ENCODE measurements at regions not wholly inside any gene's neighbourhood (a gene's known extent, or its start where the extent isn't known, plus 50 kb on each side); places are given as distances from the start of the nearest gene placed in this dataset.

DNA sequence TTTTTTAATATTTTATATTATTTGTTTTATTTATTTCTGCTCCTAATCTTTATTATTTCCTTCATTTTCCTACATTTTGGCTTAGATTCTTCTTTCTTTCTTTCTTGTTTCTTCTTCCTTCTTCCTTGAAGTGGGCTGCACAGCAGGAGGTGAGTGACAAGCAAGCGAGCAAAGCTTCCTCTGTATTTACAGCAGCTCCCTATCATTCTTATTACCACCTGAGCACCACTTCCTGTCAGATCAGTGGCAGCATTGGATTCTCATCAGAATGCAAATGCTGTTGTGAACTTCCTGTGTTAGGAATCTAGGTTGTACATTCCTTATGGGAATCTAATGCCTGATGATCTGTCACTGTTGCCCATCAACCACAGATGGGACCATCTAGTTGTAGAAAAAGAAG lies 784.9 kb upstream of the LUZP2 start:
- no peak for DNase-seq (ENCODE audit: extremely low spot score in 2 of 2)
- no peaks in the 10 kb centered on the region for H3K4me1 ChIP-seq
- H3K9me3 ChIP-seq: no peaks in the 10 kb centered on the region
- no peak for TF ChIP-seq POLR2AphosphoS5 (IDR thresholded peaks at IDR 0.05; ENCODE audit: insufficient read depth in 1 of 2, low read depth in 1 of 2)
- TF ChIP-seq CTCF (IDR thresholded peaks at IDR 0.05): no peak
- TF ChIP-seq POLR2A (IDR thresholded peaks at IDR 0.05): no peak
- H3K27me3 ChIP-seq: no peaks in the 10 kb centered on the region
- H3K36me3 ChIP-seq: no peaks in the 10 kb centered on the region
- H3K4me3 ChIP-seq: no peak overlapping the region
- intact Hi-C loops (cut with DNase I): no loop called here
- H3K27ac ChIP-seq: no peak overlapping the region

GRCh38 chr11:23719016-23719415 lies 777.8 kb upstream of the LUZP2 start:
- H3K4me1 ChIP-seq: no peaks in the 10 kb centered on the region
- TF ChIP-seq POLR2AphosphoS5 (IDR thresholded peaks at IDR 0.05; ENCODE audit: insufficient read depth in 1 of 2, low read depth in 1 of 2) (no peak), CTCF (IDR thresholded peaks at IDR 0.05) (no peak), POLR2A (IDR thresholded peaks at IDR 0.05) (no peak)
- H3K9me3 ChIP-seq: no peaks in the 10 kb centered on the region
- intact Hi-C loops (cut with DNase I): no loop called here
- no peaks in the 10 kb centered on the region for H3K36me3 ChIP-seq
- no peak overlapping the region for H3K4me3 ChIP-seq
- no peak for DNase-seq (ENCODE audit: extremely low spot score in 2 of 2)
- no peaks in the 10 kb centered on the region for H3K27me3 ChIP-seq
- no peak overlapping the region for H3K27ac ChIP-seq

- H3K27ac ChIP-seq: no peak overlapping the region
- intact Hi-C loops (cut with DNase I): no loop called here
- no peaks in the 10 kb centered on the region for H3K9me3 ChIP-seq
- no peak for DNase-seq (ENCODE audit: extremely low spot score in 2 of 2)
- no peaks in the 10 kb centered on the region for H3K27me3 ChIP-seq
- TF ChIP-seq CTCF (IDR thresholded peaks at IDR 0.05): no peak
- no peak for TF ChIP-seq POLR2AphosphoS5 (IDR thresholded peaks at IDR 0.05; ENCODE audit: insufficient read depth in 1 of 2, low read depth in 1 of 2)
- no peak for TF ChIP-seq POLR2A (IDR thresholded peaks at IDR 0.05)
- H3K36me3 ChIP-seq: no peaks in the 10 kb centered on the region
- no peaks in the 10 kb centered on the region for H3K4me1 ChIP-seq
- H3K4me3 ChIP-seq: no peak overlapping the region
Measured at GRCh38 chr11:23723861-23724260, 773.0 kb upstream of the LUZP2 start.

DNA sequence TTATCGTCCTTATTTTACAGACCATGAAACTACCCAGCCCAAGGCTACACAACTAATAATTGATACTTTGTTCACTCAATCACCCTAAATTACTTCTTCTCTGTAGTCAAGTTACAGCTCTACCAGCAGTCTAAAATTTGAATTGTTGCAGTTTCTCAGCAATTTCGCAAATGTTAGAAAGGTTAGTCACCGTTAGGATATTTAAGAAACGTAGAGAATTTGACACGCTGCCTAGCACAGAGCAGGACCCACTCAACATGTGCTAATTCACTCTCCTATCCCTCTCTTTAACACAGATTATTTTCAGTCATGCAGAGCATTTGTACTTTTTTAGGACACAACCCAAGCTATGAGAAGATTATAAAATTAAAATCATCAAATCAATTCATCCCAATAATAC lies 771.1 kb upstream of the LUZP2 start:
- no peak for TF ChIP-seq POLR2AphosphoS5 (IDR thresholded peaks at IDR 0.05; ENCODE audit: insufficient read depth in 1 of 2, low read depth in 1 of 2)
- TF ChIP-seq POLR2A (IDR thresholded peaks at IDR 0.05): no peak
- TF ChIP-seq CTCF (IDR thresholded peaks at IDR 0.05): no peak
- H3K27me3 ChIP-seq: no peaks in the 10 kb centered on the region
- no peak overlapping the region for H3K27ac ChIP-seq
- H3K9me3 ChIP-seq: no peaks in the 10 kb centered on the region
- H3K36me3 ChIP-seq: no peaks in the 10 kb centered on the region
- DNase-seq (ENCODE audit: extremely low spot score in 2 of 2): no peak
- no peaks in the 10 kb centered on the region for H3K4me1 ChIP-seq
- no peak overlapping the region for H3K4me3 ChIP-seq
- intact Hi-C loops (cut with DNase I): no loop called here

GRCh38 chr11:23727387-23727786 lies 769.5 kb upstream of the LUZP2 start:
- Histone ChIP-seq H3K27ac (no peak overlapping the region), H3K27me3 (no peaks in the 10 kb centered on the region), H3K36me3 (no peaks in the 10 kb centered on the region), H3K4me1 (no peaks in the 10 kb centered on the region), H3K4me3 (no peak overlapping the region), H3K9me3 (no peaks in the 10 kb centered on the region)
- intact Hi-C loops (cut with DNase I): no loop called here
- DNase-seq (ENCODE audit: extremely low spot score in 2 of 2): no peak
- TF ChIP-seq POLR2AphosphoS5 (IDR thresholded peaks at IDR 0.05; ENCODE audit: insufficient read depth in 1 of 2, low read depth in 1 of 2) (no peak), CTCF (IDR thresholded peaks at IDR 0.05) (no peak), POLR2A (IDR thresholded peaks at IDR 0.05) (no peak)
